Activated CD8-positive, alpha-beta memory T cell treated with anti-CD3 and anti-CD28 coated beads for 36 hours (primary cell): ENCODE measurements at regions not wholly inside any gene's neighbourhood (a gene's known extent, or its start where the extent isn't known, plus 50 kb on each side); places are given as distances from the start of the nearest gene placed in this dataset.

Source experiments
- CTCF ChIA-PET: fragments of 350-600 bp; sonication (Branson Sonifier 250); formaldehyde crosslinking; loops from one replicate; lab custom pipeline; 2021; ENCODE audit warnings: antibody characterized with exemption; lab: Charles Lee
- POLR2A ChIA-PET: fragments of 350-600 bp; sonication (Branson Sonifier 250); formaldehyde crosslinking; loops from one replicate; lab custom pipeline; 2021; ENCODE audit warnings: antibody characterized with exemption; lab: Charles Lee

DNA sequence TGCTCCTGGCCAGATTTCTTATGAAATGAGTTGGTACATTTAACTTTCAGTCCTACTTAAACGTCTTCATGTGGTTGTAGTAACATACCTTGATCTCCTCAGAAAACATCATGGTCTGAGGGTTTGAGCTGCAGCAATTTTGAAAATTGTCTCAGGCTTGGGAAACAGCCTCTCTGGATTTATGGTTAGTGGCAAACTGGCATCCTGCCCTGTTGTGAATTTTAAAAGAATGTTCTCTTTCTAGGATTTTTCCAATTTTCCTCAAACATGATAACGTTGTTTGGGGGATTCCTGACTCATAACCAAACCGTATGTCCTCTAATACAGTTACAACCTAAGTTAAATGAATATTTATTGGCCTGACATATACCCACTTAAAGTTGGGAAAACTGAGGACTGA lies 624.4 kb downstream of the LMO4 start:
- ChIA-PET POLR2A (no interaction called here), CTCF (interaction anchor here (0.7 to 1.9 kb wide), 5 partner anchors 8 to 660 kb away, joined by 3 to 5 read pairs (median 4); no protein-coding TSS in a partner anchor)

DNA sequence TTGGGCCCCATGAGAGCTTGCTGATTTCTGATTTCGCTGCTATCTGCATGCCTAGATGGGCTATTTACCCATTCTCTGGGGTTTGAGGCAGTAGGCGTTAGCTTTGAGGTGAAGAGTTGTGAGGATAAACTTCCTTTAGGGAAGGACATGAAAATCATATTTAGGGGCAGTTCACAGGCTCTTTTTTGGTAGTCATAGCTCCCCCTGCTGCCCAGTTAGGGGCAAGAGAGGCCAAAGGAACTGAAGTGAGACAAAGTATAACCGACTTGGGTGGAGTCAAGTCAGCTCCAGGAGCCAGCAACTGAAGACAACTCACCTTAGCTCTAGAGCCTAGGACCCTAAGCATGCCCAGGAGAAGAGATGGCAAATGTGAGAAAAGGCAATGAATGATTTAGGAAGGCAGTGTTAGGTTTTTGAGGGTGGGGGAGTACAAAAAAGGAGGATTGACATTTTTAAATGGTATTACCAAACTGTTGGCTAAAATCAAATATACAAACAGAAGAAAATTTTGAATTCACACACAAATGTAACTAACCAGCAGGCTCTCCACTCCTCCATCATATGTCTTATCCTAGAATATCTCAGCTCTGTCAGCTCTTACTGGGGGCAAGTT lies 625.2 kb downstream of the LMO4 start:
- POLR2A ChIA-PET, result no interaction called here

DNA sequence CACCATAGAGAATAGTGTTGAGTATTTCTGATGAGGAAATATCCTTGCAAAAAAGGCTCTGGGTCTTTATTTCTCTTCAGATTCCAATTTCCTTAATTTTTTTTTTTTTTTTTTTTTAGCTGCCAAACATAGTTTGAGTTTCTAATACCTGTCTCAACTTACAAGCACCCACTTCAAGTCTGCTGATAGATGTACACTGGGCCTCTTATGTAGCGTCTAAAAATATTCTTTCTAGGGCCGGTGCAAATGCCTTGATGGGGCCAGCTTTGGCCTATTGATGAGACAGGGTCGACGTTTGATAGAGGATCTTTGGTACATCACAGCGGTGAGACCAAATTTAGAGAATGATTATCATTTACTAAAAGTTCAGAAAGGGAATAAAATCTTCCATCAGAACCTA lies 626.4 kb downstream of the LMO4 start:
- ChIA-PET CTCF (interaction anchor here (0.7 kb wide), 1 partner anchor 23 kb away, joined by 3 read pairs; no protein-coding TSS in a partner anchor), POLR2A (no interaction called here)

More for the DNA sequence above, 625.2 kb downstream of the LMO4 start:
- CTCF ChIA-PET, result interaction anchor here (0.9 to 1.9 kb wide), 6 partner anchors 9 to 664 kb away, joined by 3 to 5 read pairs (median 3); no protein-coding TSS in a partner anchor

DNA sequence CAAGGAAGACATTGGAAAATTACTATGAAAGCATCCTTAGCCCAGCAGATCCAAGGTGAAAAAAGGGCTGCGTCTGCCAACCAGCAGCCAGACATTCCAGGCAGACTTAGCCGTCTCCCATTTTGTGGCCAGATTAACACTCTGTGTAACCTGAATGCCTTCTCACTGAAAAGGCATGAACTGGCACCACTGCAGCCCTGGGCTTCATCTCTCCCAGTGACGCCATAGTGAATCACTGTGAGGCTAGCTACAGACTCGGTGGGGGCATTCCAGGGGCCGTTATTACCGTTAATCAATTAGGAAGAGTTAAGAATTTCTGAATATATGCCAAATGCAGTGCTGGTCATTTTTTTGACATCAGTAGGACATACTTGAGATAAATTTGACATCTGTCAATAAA lies 627.4 kb downstream of the LMO4 start:
- ChIA-PET CTCF (no interaction called here), POLR2A (no interaction called here)

DNA sequence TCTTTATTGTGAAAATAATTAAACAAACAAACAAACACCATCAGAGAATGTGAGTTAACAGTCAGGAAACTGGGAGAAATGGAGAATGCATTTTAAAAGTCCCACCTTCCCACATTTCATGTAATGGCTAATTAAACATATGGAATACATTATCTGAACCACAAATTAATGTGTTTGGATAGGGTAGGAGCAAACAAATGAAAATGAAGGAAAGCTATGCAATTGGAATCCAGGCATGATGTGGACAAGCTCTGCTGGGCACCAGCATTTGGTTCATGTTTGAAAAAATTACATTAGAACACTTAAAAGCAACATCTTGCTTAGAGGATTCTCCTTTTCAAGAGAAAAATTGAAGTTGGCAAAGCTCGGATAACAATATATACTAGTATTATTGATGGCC lies 628.1 kb downstream of the LMO4 start:
- POLR2A ChIA-PET, result no interaction called here
- CTCF ChIA-PET, result no interaction called here

DNA sequence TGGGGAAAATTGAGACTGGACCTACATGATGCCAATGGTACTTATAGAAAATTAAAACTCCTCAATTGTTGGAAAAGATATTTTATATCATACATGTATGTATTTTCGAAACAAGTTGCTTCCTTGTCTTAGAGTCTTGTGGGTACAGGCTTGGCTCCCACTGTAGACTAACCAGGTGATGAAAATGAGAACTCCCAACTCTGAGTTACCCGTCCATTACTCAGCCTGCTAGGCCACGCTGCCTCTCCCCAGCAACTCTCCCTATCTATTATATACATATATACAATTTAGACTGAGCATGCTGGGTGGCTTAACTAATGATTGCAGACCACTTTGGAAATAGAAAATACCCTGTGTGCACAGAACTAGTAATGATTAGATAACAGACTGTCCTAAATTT lies 628.7 kb downstream of the LMO4 start:
- POLR2A ChIA-PET, result no interaction called here
- CTCF ChIA-PET, result no interaction called here

DNA sequence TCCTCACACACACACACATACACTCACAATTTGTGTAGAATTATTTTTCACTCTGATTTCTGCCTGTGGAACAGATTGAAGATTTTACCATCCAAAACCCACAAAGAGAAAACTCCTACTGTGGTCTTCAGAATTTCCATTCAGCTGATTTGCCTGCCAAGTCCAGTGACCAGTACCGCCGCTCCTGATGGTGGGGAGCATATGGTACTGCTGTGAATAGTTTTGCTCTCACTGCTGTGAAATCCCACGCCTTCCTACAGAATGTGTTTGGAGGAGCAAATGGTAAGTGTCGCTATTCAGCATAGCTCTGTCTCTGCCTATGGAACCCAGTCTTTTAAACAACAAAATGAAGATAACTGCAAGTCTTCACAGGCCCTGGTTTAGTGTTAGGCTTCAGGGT lies 629.5 kb downstream of the LMO4 start:
- POLR2A ChIA-PET, result no interaction called here
- CTCF ChIA-PET, result no interaction called here

DNA sequence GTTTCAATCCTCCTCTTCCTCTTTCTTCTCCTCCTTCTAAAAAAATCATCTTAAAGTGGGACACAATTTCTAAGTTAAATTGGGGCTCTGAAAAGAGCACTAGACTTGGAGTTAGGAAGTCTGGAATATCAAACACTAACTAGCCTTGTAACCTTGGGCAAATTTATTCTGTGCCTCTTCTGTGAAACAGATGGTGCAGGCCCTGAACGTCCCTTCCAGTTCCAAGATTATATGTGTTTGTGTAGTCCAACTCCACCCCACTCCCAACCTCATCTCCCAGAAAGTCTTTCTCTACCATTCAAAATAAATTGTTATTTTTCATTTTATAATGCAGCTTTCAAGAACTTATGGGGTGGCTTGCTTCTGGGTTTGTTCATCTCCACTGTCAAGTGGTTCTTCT lies 630.0 kb downstream of the LMO4 start:
- POLR2A ChIA-PET, result no interaction called here
- CTCF ChIA-PET, result no interaction called here

DNA sequence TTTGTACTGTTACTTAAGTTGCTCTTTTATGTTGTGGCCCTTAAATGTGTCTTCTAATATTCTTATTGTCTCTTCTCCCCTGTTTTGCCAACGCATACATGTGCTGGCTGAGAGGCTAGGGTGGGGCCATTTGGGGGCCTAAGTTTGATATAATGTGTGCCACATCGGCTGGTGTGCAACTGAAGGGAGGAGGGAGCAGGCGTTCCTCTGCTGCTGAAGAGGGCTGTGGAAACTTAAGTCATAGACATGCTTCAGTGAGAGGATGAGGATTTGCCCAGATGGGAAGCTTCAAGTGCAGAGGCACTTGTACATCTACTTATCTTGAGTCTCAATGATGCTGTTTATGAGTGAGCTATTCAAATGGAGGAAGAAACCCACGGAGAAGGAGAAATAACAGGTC lies 630.6 kb downstream of the LMO4 start:
- POLR2A ChIA-PET, result no interaction called here
- CTCF ChIA-PET, result no interaction called here

DNA sequence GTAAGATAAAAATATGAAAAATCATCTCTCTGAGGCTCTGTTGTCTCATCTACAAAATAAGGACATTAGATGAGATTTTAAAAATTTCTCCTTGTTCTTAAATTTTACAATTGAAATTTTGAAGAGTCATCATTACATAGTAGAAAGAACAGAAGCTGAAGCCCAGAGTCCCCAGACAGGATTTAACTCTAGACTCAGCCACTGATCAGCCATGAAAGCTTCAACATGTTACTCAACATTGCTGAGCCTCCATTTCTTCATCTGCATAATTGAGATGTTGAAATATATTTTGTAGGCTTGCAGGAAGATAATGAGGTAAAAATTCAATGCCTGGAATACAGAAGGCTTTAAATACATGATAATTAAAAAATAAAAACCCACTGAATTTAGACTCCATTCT lies 633.3 kb downstream of the LMO4 start:
- ChIA-PET CTCF (no interaction called here), POLR2A (no interaction called here)

DNA sequence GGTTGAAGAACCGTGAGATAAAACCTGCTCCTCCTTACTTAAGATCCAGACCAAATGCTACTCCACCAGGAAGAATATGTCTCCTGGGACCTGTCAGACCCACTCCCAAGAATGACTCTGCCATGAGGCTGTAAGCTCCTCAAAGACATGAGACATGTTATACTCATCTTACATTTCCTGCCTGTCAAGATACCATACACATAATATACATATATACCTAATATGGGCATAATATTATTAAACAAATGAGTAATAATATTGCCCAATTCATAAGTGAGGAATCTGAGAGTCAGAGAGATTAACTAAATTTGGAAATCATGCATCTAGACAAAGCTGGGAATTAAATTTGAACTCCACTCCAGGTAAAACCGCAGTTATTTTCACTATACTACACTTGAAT lies 634.9 kb downstream of the LMO4 start:
- POLR2A ChIA-PET, result interaction anchor here (0.8 kb wide), 1 partner anchor 81 kb away, joined by 3 read pairs; no protein-coding TSS in a partner anchor
- CTCF ChIA-PET, result no interaction called here

DNA sequence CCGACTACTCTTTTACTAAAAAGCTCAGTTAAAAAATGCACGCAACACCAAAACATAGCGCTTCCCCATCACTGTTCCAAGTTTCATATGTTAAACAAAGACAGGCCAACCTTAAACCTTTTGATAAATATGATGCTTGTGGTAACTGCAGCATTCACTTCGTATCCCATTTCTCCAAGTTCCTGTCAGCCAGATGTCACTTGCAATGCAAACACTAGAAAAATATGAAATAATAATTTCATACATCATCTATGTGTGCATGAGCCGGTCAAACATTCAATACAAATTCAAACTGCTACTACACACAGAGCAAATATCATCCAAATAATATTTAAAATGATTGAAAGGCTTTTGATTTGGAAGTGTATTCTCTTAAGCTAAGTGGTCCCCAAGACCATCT lies 636.5 kb downstream of the LMO4 start:
- ChIA-PET CTCF (no interaction called here), POLR2A (no interaction called here)

DNA sequence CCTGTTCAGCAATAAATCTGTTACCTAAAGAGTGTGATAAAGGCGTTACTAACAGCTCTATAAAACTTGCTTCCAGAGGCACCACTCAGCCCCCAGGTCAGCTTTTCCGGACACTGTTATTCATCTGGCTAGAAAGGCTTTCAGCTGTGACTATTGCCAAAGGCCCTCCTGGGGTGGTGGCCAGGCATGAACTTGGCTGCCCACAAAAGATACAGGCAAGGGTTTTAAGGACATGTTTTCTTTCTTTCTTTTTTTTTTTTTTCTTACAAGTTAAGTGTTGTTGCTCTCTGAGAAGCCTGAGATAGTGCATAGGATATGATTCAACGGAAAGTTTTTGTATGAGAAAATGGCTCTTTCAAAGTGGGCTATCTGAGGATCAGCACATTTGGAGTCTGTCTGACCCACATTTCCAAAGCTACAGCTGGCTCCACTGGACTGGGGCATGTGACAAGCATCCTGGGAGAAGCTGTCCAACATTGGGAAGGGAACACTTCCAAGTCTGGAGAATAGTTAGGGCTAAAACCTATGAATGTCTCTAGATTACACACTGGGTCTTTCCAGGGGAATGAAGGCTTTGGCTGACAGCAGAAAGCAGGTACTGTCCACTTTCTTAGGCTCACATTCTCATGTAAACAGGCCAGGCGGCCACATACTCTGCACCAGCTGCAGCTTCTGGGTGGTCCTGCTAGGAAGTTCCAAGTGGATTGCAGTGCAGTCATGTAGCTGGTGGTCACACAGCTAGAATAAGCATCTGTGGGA lies 639.7 kb downstream of the LMO4 start:
- POLR2A ChIA-PET, result no interaction called here
- CTCF ChIA-PET, result interaction anchor here (0.7 kb wide), 1 partner anchor 15 kb away, joined by 3 read pairs; no protein-coding TSS in a partner anchor

DNA sequence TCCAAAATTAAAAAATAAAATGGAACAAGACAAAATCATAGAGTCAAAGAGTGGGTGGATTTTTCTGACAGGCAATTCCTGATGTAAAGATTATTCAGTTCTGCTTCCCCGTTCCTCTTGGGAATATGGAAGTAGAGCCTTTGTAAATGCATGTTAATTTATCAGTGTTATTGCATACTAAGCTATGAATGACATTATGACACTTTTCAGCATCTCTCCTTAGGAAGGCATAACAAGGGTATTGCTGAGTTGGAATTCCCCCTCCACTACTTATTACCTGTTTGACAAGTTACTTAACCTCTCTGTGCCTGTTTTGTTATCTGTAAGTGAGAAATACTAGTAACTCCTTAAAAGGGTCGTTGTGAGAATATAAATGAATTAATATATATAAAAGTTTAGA lies 640.4 kb downstream of the LMO4 start:
- ChIA-PET POLR2A (no interaction called here), CTCF (interaction anchor here (0.7 kb wide), 1 partner anchor 15 kb away, joined by 3 read pairs; no protein-coding TSS in a partner anchor)

DNA sequence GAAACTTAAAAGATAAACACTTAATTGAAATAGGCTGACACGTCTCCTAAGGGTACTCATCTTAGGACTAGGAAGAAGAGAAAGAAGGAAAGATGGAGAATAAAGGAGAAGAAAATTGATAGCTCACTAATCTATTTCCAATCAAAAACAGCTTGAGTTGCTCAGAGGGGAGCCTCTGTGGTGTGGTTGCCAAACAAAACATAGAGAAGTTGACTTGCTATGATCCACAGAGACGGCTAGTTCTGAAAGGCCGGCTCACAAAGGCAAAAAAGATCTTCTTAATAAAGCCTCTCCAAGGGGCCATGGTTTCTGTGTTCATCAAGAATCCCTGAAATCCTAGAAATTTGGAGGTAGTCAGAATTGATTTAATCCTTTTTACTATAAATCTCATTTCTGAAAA lies 644.1 kb downstream of the LMO4 start:
- CTCF ChIA-PET, result no interaction called here

DNA sequence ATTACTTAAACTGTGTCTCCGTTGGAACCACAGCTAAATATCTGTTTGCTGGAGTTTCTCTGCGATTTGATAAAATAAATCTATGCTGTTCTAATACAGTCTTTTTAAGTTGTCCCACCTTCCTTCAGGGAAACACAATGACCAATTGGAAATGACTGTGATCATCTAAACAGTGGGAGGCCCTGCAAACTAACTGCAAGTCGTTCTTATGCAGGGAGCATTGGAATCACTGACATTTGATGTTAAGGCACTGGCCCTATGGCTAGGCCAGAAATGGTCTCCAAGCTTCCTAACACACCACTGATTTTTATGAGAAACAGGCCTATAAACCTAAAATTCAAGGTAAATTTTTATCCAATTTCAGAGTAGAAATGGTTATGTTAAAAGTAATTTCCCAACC lies 645.2 kb downstream of the LMO4 start:
- POLR2A ChIA-PET, result no interaction called here
- CTCF ChIA-PET, result no interaction called here

More for the DNA sequence above, 644.1 kb downstream of the LMO4 start:
- POLR2A ChIA-PET, result no interaction called here

DNA sequence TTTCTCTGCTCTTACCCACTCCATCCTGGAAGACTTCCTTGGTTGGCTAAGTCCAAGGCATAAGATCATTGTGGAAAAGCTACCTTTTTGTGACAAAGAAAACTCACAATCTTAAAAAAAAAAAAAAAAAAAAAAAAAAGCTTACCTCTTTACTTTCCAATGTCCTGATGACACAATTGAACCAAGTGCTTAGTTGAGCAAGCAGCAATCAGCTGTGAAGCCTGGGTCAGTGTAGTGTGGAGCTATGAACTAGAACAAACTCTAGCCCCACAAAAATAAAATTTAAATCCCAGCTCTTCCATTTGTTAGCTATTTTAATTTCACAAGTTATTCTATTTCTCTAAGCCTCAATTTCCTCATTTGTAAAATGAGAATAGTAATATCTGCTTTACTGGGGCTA lies 647.6 kb downstream of the LMO4 start:
- CTCF ChIA-PET, result interaction anchor here (0.6 kb wide), 1 partner anchor 17 kb away, joined by 3 read pairs; no protein-coding TSS in a partner anchor
- POLR2A ChIA-PET, result no interaction called here

DNA sequence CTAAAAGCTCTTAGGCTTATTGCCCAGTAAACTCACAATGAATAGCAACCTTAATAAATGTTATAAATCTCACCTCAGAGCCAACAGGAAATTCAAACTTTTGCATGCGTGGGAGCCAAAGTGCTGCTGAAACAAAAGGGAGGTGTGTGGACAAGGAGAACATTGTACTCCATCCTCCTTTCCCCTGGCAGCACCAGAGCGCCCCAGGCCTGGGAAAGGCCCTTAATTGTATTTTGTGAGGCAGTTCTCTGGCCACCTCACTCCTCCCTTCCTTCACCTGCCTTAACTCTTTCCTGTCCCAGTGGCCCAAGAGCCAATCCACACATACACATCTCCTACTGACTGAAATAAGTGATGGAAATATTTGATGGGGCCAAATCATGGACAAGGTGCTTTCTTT lies 648.5 kb downstream of the LMO4 start:
- CTCF ChIA-PET, result no interaction called here
- POLR2A ChIA-PET, result no interaction called here

DNA sequence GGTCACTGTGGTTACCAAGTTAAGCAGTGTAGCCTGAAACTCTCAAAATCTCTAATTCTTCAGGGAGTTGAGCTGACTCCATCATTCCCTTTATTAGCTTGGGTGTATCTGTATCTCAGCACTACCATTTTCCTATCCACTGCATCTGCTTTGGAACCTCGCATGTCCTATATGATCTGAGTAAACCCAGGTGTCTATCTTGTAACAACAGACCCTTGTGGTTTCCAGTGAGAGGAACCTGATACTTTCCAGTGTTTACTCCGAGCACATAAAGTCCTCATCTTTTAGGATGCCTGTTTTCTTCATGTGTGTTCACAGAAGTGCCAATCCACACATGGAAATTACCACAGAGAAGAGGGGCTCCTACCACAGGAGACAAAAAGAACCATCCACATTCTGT lies 650.4 kb downstream of the LMO4 start:
- ChIA-PET CTCF (no interaction called here), POLR2A (no interaction called here)

DNA sequence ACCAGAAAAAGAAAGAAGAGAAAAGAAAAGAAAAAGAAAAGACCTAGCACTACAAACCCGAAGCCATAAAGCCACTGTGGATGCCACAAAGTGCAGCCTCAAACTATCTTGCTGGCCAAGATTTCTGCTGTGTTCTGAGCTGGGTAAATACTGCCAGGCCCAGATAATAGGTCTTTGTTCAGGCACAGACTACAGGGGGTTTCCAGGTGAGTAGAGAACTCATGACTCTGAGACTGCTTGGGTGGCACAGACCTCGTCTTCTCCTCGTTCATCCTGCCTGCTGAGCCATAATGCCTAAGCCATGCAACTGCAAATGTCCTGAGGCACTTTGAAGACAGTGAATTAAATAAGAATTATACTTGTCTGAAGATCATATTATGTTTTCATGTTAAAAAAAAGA lies 651.8 kb downstream of the LMO4 start:
- ChIA-PET POLR2A (no interaction called here), CTCF (no interaction called here)

DNA sequence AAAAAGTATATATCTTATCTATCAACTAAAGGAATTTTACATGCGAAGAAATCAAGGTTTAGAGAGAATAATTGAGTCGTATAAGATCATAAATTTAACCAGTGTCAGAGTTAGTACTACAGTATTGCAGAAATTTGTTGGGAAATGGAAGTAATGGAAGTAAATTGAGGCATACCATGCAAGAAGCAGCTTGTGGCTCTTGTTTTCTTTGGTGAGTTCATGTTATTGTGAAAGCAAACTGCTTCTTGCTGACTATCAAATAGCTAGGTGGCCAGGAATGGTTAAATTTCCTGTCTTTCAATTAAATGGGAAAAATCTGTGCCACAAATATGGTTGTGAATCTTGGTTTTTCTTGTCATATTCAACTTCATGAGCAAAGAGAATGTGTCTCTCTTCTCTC lies 652.7 kb downstream of the LMO4 start:
- ChIA-PET CTCF (no interaction called here), POLR2A (no interaction called here)
